ENCODE measurements at regions not wholly inside any gene's neighbourhood (a gene's known extent, or its start where the extent isn't known, plus 50 kb on each side); places are given as distances from the start of the nearest gene placed in this dataset.
A peak's percentile ranks its signal among the peaks of the same experiment; 100 is the strongest.
"Not testable (repeated sequence)": the region's sequence is repeated elsewhere in the genome, so short reads cannot be mapped to it uniquely, and the experiment has no call there.

- Histone ChIP-seq H3K27me3 (ENCODE audit: control insufficient read depth in 1 of 2, insufficient read depth in 2 of 2, low read length in 2 of 2) (no peaks in the 10 kb centered on the region), H3K4me3 (ENCODE audit: low read length in 2 of 2) (no peak overlapping the region), H3K9me3 (ENCODE audit: control insufficient read depth in 2 of 2, low read length in 2 of 2) (no peaks in the 10 kb centered on the region), H3K27ac (ENCODE audit: low read length) (no peak overlapping the region), H3K36me3 (ENCODE audit: control insufficient read depth in 2 of 2, insufficient read depth in 2 of 2, low read length in 2 of 2) (no peaks in the 10 kb centered on the region), H3K9ac (ENCODE audit: low read length in 2 of 2) (no peak overlapping the region), H3K4me1 (ENCODE audit: control insufficient read depth, insufficient read depth, low read length) (peaks cover 31% of the 10 kb centered on the region)
Measured at GRCh38 chr1:228836427-228836826, 101.1 kb downstream of the RHOU start.

- Histone ChIP-seq H3K4me1 (ENCODE audit: control insufficient read depth, insufficient read depth, low read length) (peaks cover 31% of the 10 kb centered on the region), H3K4me3 (ENCODE audit: low read length in 2 of 2) (no peak overlapping the region), H3K9ac (ENCODE audit: low read length in 2 of 2) (no peak overlapping the region), H3K27ac (ENCODE audit: low read length) (no peak overlapping the region), H3K27me3 (ENCODE audit: control insufficient read depth in 1 of 2, insufficient read depth in 2 of 2, low read length in 2 of 2) (no peaks in the 10 kb centered on the region), H3K9me3 (ENCODE audit: control insufficient read depth in 2 of 2, low read length in 2 of 2) (no peaks in the 10 kb centered on the region), H3K36me3 (ENCODE audit: control insufficient read depth in 2 of 2, insufficient read depth in 2 of 2, low read length in 2 of 2) (no peaks in the 10 kb centered on the region)
Measured at GRCh38 chr1:228837032-228837431, 101.8 kb downstream of the RHOU start.

- Histone ChIP-seq H3K4me1 (ENCODE audit: control insufficient read depth, insufficient read depth, low read length) (peaks cover 31% of the 10 kb centered on the region), H3K27ac (ENCODE audit: low read length) (peak overlapping the region; percentile 77), H3K9me3 (ENCODE audit: control insufficient read depth in 2 of 2, low read length in 2 of 2) (no peaks in the 10 kb centered on the region), H3K27me3 (ENCODE audit: control insufficient read depth in 1 of 2, insufficient read depth in 2 of 2, low read length in 2 of 2) (no peaks in the 10 kb centered on the region), H3K4me3 (ENCODE audit: low read length in 2 of 2) (no peak overlapping the region), H3K36me3 (ENCODE audit: control insufficient read depth in 2 of 2, insufficient read depth in 2 of 2, low read length in 2 of 2) (no peaks in the 10 kb centered on the region), H3K9ac (ENCODE audit: low read length in 2 of 2) (peak overlapping the region in 1 of 2 donors; percentile 21)
Measured at GRCh38 chr1:228837817-228838716, 102.8 kb downstream of the RHOU start.

- no peak overlapping the region for H3K9ac ChIP-seq (ENCODE audit: low read length in 2 of 2)
- H3K4me3 ChIP-seq (ENCODE audit: low read length in 2 of 2), result no peak overlapping the region
- peak overlapping the region; percentile 77 for H3K27ac ChIP-seq (ENCODE audit: low read length)
- H3K4me1 ChIP-seq (ENCODE audit: control insufficient read depth, insufficient read depth, low read length), result peaks cover 23% of the 10 kb centered on the region
- no peaks in the 10 kb centered on the region for H3K9me3 ChIP-seq (ENCODE audit: control insufficient read depth in 2 of 2, low read length in 2 of 2)
- H3K27me3 ChIP-seq (ENCODE audit: control insufficient read depth in 1 of 2, insufficient read depth in 2 of 2, low read length in 2 of 2), result no peaks in the 10 kb centered on the region
- H3K36me3 ChIP-seq (ENCODE audit: control insufficient read depth in 2 of 2, insufficient read depth in 2 of 2, low read length in 2 of 2), result no peaks in the 10 kb centered on the region
Measured at GRCh38 chr1:228838717-228839500, 103.6 kb downstream of the RHOU start.

- Histone ChIP-seq H3K27me3 (ENCODE audit: control insufficient read depth in 1 of 2, insufficient read depth in 2 of 2, low read length in 2 of 2) (no peaks in the 10 kb centered on the region), H3K9ac (ENCODE audit: low read length in 2 of 2) (no peak overlapping the region), H3K9me3 (ENCODE audit: control insufficient read depth in 2 of 2, low read length in 2 of 2) (no peaks in the 10 kb centered on the region), H3K27ac (ENCODE audit: low read length) (no peak overlapping the region), H3K4me3 (ENCODE audit: low read length in 2 of 2) (no peak overlapping the region), H3K36me3 (ENCODE audit: control insufficient read depth in 2 of 2, insufficient read depth in 2 of 2, low read length in 2 of 2) (no peaks in the 10 kb centered on the region), H3K4me1 (ENCODE audit: control insufficient read depth, insufficient read depth, low read length) (peaks cover 16% of the 10 kb centered on the region)
Measured at GRCh38 chr1:228839656-228840055, 104.4 kb downstream of the RHOU start.

GRCh38 chr1:228841632-228842031, 106.4 kb downstream of the RHOU start:
- H3K9ac ChIP-seq (ENCODE audit: low read length in 2 of 2), result no peak overlapping the region
- no peak overlapping the region for H3K27ac ChIP-seq (ENCODE audit: low read length)

GRCh38 chr1:228842094-228842775, 107.0 kb downstream of the RHOU start:
- H3K4me3 ChIP-seq (ENCODE audit: low read length in 2 of 2), result no peak overlapping the region
- peaks cover 15% of the 10 kb centered on the region for H3K4me1 ChIP-seq (ENCODE audit: control insufficient read depth, insufficient read depth, low read length)
- H3K9me3 ChIP-seq (ENCODE audit: control insufficient read depth in 2 of 2, low read length in 2 of 2), result no peaks in the 10 kb centered on the region
- no peak overlapping the region for H3K27ac ChIP-seq (ENCODE audit: low read length)
- no peaks in the 10 kb centered on the region for H3K27me3 ChIP-seq (ENCODE audit: control insufficient read depth in 1 of 2, insufficient read depth in 2 of 2, low read length in 2 of 2)
- no peak overlapping the region for H3K9ac ChIP-seq (ENCODE audit: low read length in 2 of 2)
- H3K36me3 ChIP-seq (ENCODE audit: control insufficient read depth in 2 of 2, insufficient read depth in 2 of 2, low read length in 2 of 2), result no peaks in the 10 kb centered on the region

More at GRCh38 chr1:228841632-228842031, 106.4 kb downstream of the RHOU start:
- Histone ChIP-seq H3K36me3 (ENCODE audit: control insufficient read depth in 2 of 2, insufficient read depth in 2 of 2, low read length in 2 of 2) (no peaks in the 10 kb centered on the region), H3K4me3 (ENCODE audit: low read length in 2 of 2) (no peak overlapping the region), H3K4me1 (ENCODE audit: control insufficient read depth, insufficient read depth, low read length) (peaks cover 15% of the 10 kb centered on the region), H3K9me3 (ENCODE audit: control insufficient read depth in 2 of 2, low read length in 2 of 2) (no peaks in the 10 kb centered on the region), H3K27me3 (ENCODE audit: control insufficient read depth in 1 of 2, insufficient read depth in 2 of 2, low read length in 2 of 2) (no peaks in the 10 kb centered on the region)

- no peaks in the 10 kb centered on the region for H3K27me3 ChIP-seq (ENCODE audit: control insufficient read depth in 1 of 2, insufficient read depth in 2 of 2, low read length in 2 of 2)
- H3K4me3 ChIP-seq (ENCODE audit: low read length in 2 of 2), result no peak overlapping the region
- H3K4me1 ChIP-seq (ENCODE audit: control insufficient read depth, insufficient read depth, low read length), result no peaks in the 10 kb centered on the region
- no peaks in the 10 kb centered on the region for H3K36me3 ChIP-seq (ENCODE audit: control insufficient read depth in 2 of 2, insufficient read depth in 2 of 2, low read length in 2 of 2)
- no peak overlapping the region for H3K27ac ChIP-seq (ENCODE audit: low read length)
- H3K9me3 ChIP-seq (ENCODE audit: control insufficient read depth in 2 of 2, low read length in 2 of 2), result no peaks in the 10 kb centered on the region
- no peak overlapping the region for H3K9ac ChIP-seq (ENCODE audit: low read length in 2 of 2)
Measured at GRCh38 chr1:228845101-228845500, 109.8 kb downstream of the RHOU start.

GRCh38 chr1:228846952-228847351, 111.7 kb downstream of the RHOU start:
- Histone ChIP-seq H3K9ac (ENCODE audit: low read length in 2 of 2) (no peak overlapping the region), H3K4me3 (ENCODE audit: low read length in 2 of 2) (no peak overlapping the region), H3K4me1 (ENCODE audit: control insufficient read depth, insufficient read depth, low read length) (no peaks in the 10 kb centered on the region), H3K27ac (ENCODE audit: low read length) (no peak overlapping the region), H3K27me3 (ENCODE audit: control insufficient read depth in 1 of 2, insufficient read depth in 2 of 2, low read length in 2 of 2) (no peaks in the 10 kb centered on the region), H3K36me3 (ENCODE audit: control insufficient read depth in 2 of 2, insufficient read depth in 2 of 2, low read length in 2 of 2) (no peaks in the 10 kb centered on the region), H3K9me3 (ENCODE audit: control insufficient read depth in 2 of 2, low read length in 2 of 2) (no peaks in the 10 kb centered on the region)

- H3K27me3 ChIP-seq (ENCODE audit: control insufficient read depth in 1 of 2, insufficient read depth in 2 of 2, low read length in 2 of 2); H3K4me3 ChIP-seq (ENCODE audit: low read length in 2 of 2); H3K4me1 ChIP-seq (ENCODE audit: control insufficient read depth, insufficient read depth, low read length); H3K27ac ChIP-seq (ENCODE audit: low read length); H3K9ac ChIP-seq (ENCODE audit: low read length in 2 of 2); H3K9me3 ChIP-seq (ENCODE audit: control insufficient read depth in 2 of 2, low read length in 2 of 2); H3K36me3 ChIP-seq (ENCODE audit: control insufficient read depth in 2 of 2, insufficient read depth in 2 of 2, low read length in 2 of 2): not testable (repeated sequence)
Measured at GRCh38 chr1:228847451-228847850, 112.2 kb downstream of the RHOU start.

Measured in stomach smooth muscle (tissue), 2 donors.